ENCODE measurements at regions not wholly inside any gene's neighbourhood (a gene's known extent, or its start where the extent isn't known, plus 50 kb on each side); places are given as distances from the start of the nearest gene placed in this dataset.

GRCh38 chr3:34202975-34203374 is 404.5 kb downstream of the PDCD6IP start:
- TF ChIP-seq, protein P1, sequence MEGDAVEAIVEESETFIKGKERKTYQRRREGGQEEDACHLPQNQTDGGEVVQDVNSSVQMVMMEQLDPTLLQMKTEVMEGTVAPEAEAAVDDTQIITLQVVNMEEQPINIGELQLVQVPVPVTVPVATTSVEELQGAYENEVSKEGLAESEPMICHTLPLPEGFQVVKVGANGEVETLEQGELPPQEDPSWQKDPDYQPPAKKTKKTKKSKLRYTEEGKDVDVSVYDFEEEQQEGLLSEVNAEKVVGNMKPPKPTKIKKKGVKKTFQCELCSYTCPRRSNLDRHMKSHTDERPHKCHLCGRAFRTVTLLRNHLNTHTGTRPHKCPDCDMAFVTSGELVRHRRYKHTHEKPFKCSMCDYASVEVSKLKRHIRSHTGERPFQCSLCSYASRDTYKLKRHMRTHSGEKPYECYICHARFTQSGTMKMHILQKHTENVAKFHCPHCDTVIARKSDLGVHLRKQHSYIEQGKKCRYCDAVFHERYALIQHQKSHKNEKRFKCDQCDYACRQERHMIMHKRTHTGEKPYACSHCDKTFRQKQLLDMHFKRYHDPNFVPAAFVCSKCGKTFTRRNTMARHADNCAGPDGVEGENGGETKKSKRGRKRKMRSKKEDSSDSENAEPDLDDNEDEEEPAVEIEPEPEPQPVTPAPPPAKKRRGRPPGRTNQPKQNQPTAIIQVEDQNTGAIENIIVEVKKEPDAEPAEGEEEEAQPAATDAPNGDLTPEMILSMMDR (conservative IDR thresholded peaks at IDR 0.05), result no peak
- no peak for TF ChIP-seq EZH2 (IDR thresholded peaks at IDR 0.05; ENCODE audit: low read depth)
